Stimulated activated CD4-positive, alpha-beta T cell treated with anti-CD3 and anti-CD28 coated beads, Interleukin-12 subunit alpha, Interleukin-12 subunit beta, amount 100 ng/mL, for 4 hours (primary cell): ENCODE measurements at regions not wholly inside any gene's neighbourhood (a gene's known extent, or its start where the extent isn't known, plus 50 kb on each side); places are given as distances from the start of the nearest gene placed in this dataset.
"Not testable (repeated sequence)": the region's sequence is repeated elsewhere in the genome, so short reads cannot be mapped to it uniquely, and the experiment has no call there.

Source experiments
- DNase-seq: peaks from one replicate; pipeline ENCODE4 v3.0.0-alpha.2; 2020

DNA sequence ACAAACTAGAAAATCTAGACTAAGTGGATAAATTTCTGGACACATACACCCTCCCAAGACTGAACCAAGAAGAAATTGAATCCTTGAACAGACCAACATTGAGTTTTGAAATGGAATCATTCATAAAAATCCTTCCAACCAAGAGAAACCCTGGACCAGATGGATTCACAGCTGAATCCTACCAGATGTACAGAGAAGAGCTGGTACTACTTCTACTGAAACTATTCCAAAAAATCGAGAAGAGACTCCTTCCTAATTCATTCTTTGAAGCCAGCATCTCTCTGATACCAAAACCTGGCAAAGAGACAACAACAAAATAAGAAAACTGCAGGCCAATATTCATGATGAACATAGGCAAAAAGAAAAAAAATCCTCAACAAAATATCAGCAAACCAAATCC, 227.4 kb downstream of the RPAP3 start:
- DNase-seq: no peak

- no peak for DNase-seq
Measured at GRCh38 chr12:47473091-47473490, 232.7 kb downstream of the RPAP3 start.

- not testable (repeated sequence) for DNase-seq
Measured at GRCh38 chr12:47470349-47470748, 235.5 kb downstream of the RPAP3 start.

DNA sequence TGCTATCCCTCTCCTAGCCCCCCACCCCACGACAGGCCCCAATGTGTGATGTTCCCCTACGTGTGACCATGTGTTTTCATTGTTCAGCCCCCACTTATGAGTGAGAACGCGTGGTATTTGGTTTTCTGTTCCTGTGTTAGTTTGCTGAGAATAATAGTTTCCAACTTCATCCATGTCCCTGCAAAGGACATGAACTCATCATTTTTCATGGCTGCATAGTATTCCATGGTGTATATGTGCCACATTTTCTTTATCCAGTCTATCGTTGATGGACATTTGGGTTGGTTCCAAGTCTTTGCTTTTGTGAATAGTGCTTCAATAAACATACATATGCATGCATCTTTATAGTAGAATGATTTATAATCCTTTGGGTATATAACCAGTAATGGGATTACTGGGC, 241.9 kb downstream of the RPAP3 start:
- not testable (repeated sequence) for DNase-seq

GRCh38 chr12:47458279-47458678, 247.6 kb downstream of the RPAP3 start:
- DNase-seq: no peak

DNA sequence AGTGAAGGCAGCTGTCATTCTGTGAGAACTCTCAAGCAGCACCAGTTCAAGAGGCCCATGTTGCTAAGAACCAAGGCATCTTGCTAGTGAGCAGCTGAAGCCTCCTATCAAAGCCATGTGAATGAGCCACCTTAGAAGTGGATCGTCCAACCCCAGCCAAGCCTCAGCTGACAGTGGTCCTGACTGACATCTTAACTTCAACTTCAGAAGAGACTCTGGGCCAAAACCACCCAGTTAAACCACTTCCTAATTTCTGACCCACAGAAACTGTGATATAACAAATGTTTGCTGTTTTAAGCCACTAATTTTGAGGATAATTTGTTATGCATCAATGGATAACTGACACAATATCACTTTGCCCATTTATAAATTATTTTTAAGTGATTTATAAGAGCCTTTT, 256.0 kb downstream of the RPAP3 start:
- DNase-seq: no peak

DNA sequence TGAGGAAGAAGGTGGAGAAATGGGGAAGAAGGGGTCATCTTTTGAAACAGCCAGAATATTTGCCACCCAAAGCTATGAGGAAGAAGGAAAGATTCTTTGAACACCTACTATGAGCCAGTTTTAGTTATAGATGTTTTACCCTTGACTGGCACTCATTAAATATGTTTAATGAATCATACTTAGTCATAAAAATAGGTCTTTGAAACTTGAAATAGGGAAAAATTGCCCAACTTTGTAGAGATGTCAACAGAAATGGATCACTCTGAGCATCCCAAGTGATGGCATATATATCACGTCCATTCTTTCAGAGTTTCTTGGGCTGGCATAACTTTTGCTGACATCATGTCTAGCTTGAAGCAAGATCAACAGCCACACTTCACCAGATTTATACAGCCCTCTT, 263.5 kb downstream of the RPAP3 start:
- no peak for DNase-seq

DNA sequence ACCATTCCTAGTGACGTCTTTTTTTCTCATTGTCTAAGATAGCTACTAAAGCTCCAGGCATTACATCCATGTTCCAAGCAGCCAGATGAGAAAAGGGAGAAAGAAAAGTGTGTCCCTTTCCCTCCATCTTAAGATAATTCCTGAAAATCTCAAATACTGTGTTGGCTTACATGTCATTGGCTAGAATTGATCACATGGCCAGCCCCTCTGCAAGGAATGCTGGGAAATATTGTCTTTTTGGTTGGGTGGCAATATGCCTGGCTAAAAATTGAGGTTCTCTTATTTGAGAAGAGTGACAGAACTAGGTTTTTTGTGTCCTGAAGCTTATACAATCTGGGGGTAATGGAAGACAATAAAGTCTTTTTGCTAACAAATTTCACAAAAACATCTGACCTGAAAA, 264.3 kb downstream of the RPAP3 start:
- DNase-seq: no peak

DNA sequence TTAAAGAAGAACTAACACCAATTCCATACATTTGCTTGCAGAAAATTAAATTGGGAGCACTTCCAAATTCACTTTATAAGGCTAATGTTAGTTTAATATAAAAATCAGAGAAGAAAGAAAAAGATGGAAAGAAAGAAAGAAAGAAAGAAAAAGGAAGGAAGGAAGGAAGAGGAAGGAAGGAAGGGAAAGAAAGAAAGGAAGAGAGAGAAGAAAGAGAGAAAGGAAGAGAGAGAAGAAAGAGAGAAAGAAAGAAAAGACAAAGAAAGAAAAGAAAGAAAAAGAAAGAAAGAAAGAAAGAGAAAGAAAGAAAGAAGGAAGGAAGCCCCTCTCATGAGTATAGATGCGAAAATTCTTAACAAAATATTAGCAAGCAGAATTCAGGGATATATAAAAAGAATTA, 267.7 kb downstream of the RPAP3 start:
- no peak for DNase-seq

GRCh38 chr12:47437570-47437969, 268.3 kb downstream of the RPAP3 start:
- no peak for DNase-seq

- no peak for DNase-seq
Measured at GRCh38 chr12:47433876-47434275, 272.0 kb downstream of the RPAP3 start.

GRCh38 chr12:47426678-47427309, 279.0 kb downstream of the RPAP3 start:
- not testable (repeated sequence) for DNase-seq

DNA sequence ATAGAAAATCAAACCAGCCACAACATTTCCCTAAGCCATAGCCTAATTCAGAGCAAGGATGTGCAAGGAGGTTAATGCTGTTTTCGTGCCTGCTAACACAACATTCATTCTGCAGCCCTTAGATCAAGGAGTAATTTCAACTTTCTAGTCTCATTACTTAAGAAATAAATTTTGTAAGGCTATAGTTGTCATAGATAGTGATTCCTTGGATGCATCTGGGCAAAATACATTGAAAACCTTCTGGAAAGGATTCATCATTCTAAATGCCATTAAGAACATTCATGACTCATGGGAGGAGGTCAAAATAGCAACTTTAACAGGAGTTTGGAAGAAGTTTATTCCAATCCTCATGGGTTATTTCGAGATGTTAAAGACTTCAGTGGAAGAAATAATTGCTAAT, 283.2 kb downstream of the RPAP3 start:
- no peak for DNase-seq

DNA sequence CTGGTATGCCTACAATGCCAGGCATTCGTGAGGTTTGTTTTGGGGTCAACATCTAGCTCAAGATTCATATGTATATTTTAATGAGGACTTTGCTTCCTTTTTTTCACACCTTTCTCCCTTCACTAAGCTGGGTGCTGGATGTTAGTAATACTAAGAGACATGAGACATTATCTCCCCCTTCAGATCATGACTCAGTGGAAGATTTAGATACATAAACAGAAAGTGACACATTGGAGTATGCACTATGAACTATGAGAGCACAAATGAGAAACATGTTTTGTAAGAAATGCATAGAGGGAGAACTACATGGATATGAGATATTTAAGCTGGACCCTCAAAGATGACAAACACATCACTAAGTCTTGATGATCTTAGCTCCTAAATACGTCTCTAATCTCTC, 286.3 kb downstream of the RPAP3 start:
- no peak for DNase-seq

- DNase-seq: no peak
Measured at GRCh38 chr12:47417955-47418354, 287.9 kb downstream of the RPAP3 start.

DNA sequence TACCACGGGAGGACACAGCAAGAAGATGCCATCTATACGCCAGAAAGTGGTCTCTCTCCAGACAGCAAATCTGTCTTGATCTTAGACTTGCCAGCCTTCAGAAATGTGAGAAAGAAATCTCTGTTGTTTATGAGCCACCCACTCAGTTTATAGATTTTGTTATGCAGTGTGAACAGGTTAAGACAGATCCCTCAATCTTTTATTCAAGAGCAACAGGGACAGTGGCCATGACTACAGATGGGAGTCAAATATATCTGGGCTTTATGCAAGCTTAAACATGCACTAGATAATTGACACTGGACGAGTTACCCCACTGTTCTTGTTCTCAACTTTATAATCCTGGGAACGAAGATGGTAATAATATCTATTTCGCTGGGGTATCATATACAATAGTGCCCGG, 288.7 kb downstream of the RPAP3 start:
- no peak for DNase-seq

GRCh38 chr12:47415054-47415453, 290.8 kb downstream of the RPAP3 start:
- DNase-seq: no peak

GRCh38 chr12:47414511-47414910, 291.3 kb downstream of the RPAP3 start:
- no peak for DNase-seq

DNA sequence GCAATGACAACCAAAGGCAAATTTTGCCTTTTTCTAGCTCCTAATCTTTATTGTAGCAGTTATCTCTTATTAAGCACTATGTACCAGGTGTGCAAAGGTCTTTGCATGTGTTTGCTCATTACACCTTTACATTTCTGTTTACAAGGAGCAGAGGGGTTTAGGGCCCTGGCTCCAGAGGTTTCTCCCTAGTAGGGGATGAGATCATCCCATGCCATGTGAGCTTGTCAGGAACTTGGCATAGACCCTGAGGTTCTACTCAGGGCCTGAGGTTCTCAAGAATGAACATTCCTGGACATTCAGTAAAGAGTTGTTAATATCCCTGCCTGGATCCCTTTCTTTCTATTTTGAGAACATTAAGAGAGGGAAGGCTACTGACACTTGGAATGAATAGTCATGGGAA, 292.0 kb downstream of the RPAP3 start:
- DNase-seq: no peak

GRCh38 chr12:47412601-47413236, 293.1 kb downstream of the RPAP3 start:
- DNase-seq: no peak

GRCh38 chr12:47411966-47412365, 293.9 kb downstream of the RPAP3 start:
- no peak for DNase-seq

DNA sequence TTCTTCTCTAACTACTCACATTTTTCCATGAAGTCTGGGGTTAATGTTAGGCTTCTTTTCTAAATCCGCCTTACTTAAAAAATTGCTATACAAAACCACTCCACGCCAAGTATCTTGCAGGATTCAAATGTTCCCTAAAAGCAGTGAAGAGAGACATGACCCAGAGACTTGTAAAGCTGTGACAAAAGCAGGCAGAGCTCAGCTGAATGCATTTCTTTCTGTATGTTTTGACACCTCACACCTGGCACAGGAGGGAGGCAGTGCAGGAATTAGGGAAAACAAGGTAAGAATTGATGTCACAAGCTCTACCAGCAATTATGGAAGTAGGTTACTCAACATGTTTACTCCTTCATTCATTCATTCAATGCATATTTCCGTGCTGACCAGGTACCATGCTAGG, 295.0 kb downstream of the RPAP3 start:
- no peak for DNase-seq

- no peak for DNase-seq
Measured at GRCh38 chr12:47410383-47410782, 295.4 kb downstream of the RPAP3 start.

DNA sequence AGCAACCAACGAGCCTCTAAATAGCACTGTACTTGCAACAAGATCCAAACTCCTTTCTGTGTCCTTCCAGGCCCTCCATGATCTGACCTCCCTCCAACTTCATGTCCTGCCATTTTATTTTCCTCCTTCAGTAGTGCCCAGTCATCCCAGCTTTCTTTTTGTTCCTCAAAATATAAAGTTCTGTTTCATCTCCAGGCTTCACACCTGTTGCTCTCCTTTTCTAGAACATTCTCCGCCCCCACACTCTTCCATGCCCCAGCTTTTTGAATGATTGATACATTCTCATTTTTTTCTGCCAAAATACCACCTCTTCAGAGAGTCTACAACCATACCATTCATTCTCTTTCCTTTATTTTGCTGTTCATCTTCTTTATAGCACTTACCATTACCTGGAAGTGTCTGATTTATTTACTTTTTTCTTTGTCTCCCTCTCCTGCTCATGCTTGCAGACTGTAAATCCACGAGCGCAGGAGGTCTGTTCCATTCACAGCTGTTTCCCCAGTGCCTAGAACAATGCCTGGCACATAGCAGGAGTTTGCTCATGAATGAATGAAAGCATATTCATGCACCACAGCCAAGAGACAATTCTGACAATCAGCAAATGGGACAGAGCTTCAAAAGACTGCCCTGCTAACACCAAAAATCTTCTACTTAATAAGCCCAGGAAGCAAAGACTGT, 296.4 kb downstream of the RPAP3 start:
- DNase-seq: no peak
